ENCODE measurements at regions not wholly inside any gene's neighbourhood (a gene's known extent, or its start where the extent isn't known, plus 50 kb on each side); places are given as distances from the start of the nearest gene placed in this dataset.

GRCh38 chr1:68624233-68624632, 127.4 kb upstream of the DEPDC1 start:
- H3K27ac ChIP-seq, result peak overlapping the region in 9 of 10 donors; percentile 10 to 72 (median 54)
- H3K9me3 ChIP-seq, result peaks cover 0 to 33% (median 20%) of the 10 kb centered on the region in 11 donors
- peak in 7 of 8 donors; percentile 55 to 90 (median 81) for ATAC-seq

DNA sequence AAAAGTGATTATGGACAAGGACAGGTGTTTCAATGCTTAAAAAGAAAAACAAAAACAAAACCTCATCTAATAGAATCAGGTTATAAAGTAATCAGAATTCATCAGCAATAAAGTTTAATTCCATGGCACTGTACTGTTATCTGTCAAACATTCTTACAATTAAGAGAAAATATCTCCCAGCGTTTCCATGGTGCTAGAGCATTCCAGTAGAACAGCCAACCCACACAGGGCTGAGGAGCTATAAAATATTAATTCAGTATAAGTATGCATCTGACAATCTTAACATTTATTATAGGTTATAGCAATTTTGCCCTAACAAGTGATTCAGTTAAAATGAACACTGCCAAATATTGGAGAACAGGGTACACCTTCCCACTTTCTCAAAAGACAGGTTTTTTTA, 128.7 kb upstream of the DEPDC1 start:
- peaks cover 0 to 22% (median 12%) of the 10 kb centered on the region in 11 donors for H3K9me3 ChIP-seq
- no peak for DNase-seq
- no peak for ATAC-seq
- no peak overlapping the region for H3K4me3 ChIP-seq
- H3K27ac ChIP-seq, result no peak overlapping the region
- H3K36me3 ChIP-seq, result no peaks in the 10 kb centered on the region
- intact Hi-C loops (cut with DNase I), result loop anchor here in 2 of 10 donors (2.0 to 10.0 kb wide), 2 partner anchors 99 kb away; no protein-coding TSS in a partner anchor
- peaks cover 0 to 11% (median 0%) of the 10 kb centered on the region in 9 donors for H3K4me1 ChIP-seq
- H3K27me3 ChIP-seq, result no peaks in the 10 kb centered on the region
- WGBS, 2 donors, result 53 to 70% methylated on average over 1 of the region's 1 CpG
- TF ChIP-seq CTCF (IDR thresholded peaks at IDR 0.05), result no peak

More at GRCh38 chr1:68624233-68624632, 127.4 kb upstream of the DEPDC1 start:
- intact Hi-C loops (cut with DNase I), result loop anchor here in 4 of 10 donors (2.0 to 10.0 kb wide), 4 partner anchors 98 to 103 kb away; no protein-coding TSS in a partner anchor
- DNase-seq, result no peak
- 20 to 40% methylated on average over 3 of the region's 3 CpGs for WGBS, 2 donors
- Histone ChIP-seq H3K27me3 (no peaks in the 10 kb centered on the region), H3K4me3 (no peak overlapping the region), H3K4me1 (peaks cover 0 to 11% (median 0%) of the 10 kb centered on the region in 9 donors), H3K36me3 (no peaks in the 10 kb centered on the region)
- TF ChIP-seq CTCF (IDR thresholded peaks at IDR 0.05), result no peak

- no peak for DNase-seq
- no peak overlapping the region for H3K27ac ChIP-seq
- no peak overlapping the region for H3K4me3 ChIP-seq
- WGBS, 2 donors, result 66 to 73% methylated on average over 4 of the region's 4 CpGs
- no peaks in the 10 kb centered on the region for H3K27me3 ChIP-seq
- peaks cover 0 to 5% (median 0%) of the 10 kb centered on the region in 9 donors for H3K4me1 ChIP-seq
- no peaks in the 10 kb centered on the region for H3K9me3 ChIP-seq
- no peak for ATAC-seq
- no peaks in the 10 kb centered on the region for H3K36me3 ChIP-seq
- intact Hi-C loops (cut with DNase I), result no loop called here
- TF ChIP-seq CTCF (IDR thresholded peaks at IDR 0.05), result no peak
Measured at GRCh38 chr1:68633141-68633919, 136.4 kb upstream of the DEPDC1 start.

- no peak for DNase-seq
- Histone ChIP-seq H3K4me1 (no peaks in the 10 kb centered on the region), H3K9me3 (peaks cover 0 to 6% (median 0%) of the 10 kb centered on the region in 11 donors), H3K36me3 (no peaks in the 10 kb centered on the region), H3K4me3 (no peak overlapping the region), H3K27ac (no peak overlapping the region), H3K27me3 (no peaks in the 10 kb centered on the region)
- no peak for ATAC-seq
- no peak for TF ChIP-seq CTCF (IDR thresholded peaks at IDR 0.05)
- intact Hi-C loops (cut with DNase I), result no loop called here
Measured at GRCh38 chr1:68644504-68644903, 147.6 kb upstream of the DEPDC1 start.

Data from heart right ventricle (tissue), 16 donors.